WI38 (cell line): ENCODE measurements at regions not wholly inside any gene's neighbourhood (a gene's known extent, or its start where the extent isn't known, plus 50 kb on each side); places are given as distances from the start of the nearest gene placed in this dataset.

Source experiments
- H3K4me3 ChIP-seq: 2 replicates; pipeline ENCODE4 v1.5.1; 2011; ENCODE audit warnings: low read depth, mild to moderate bottlenecking, control low read depth, low read length
- TF ChIP-seq, protein P1 (sequence below): IDR thresholded peaks from 2 replicates; pipeline ENCODE4 v1.5.1; 2012; ENCODE audit warnings: low read depth, mild to moderate bottlenecking, control low read depth, low read length

DNA sequence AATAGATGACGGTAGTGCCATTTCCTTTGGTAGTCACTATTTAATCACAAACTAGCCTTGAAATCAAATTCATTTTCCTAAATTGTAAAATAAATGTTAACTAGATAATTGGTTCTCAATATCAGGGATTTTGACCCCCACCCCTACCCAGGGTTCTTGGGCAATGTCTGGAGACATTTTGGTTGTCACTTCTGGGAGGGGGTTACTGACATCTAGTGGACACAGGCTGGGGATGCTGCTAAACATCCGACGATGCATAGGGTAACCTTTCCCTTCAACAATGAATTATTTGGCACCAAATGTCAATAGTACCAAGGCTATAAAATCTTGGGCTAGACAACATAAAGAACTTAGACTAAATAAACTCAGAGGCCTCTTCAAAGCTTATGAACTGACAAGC lies 285.8 kb upstream of the TRPC5 start:
- TF ChIP-seq, protein P1, sequence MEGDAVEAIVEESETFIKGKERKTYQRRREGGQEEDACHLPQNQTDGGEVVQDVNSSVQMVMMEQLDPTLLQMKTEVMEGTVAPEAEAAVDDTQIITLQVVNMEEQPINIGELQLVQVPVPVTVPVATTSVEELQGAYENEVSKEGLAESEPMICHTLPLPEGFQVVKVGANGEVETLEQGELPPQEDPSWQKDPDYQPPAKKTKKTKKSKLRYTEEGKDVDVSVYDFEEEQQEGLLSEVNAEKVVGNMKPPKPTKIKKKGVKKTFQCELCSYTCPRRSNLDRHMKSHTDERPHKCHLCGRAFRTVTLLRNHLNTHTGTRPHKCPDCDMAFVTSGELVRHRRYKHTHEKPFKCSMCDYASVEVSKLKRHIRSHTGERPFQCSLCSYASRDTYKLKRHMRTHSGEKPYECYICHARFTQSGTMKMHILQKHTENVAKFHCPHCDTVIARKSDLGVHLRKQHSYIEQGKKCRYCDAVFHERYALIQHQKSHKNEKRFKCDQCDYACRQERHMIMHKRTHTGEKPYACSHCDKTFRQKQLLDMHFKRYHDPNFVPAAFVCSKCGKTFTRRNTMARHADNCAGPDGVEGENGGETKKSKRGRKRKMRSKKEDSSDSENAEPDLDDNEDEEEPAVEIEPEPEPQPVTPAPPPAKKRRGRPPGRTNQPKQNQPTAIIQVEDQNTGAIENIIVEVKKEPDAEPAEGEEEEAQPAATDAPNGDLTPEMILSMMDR: peak; percentile 29; the same call in 1 of the 2 replicates
- no peak overlapping the region for H3K4me3 ChIP-seq

GRCh38 chrX:112367065-112367464 lies 284.5 kb upstream of the TRPC5 start:
- TF ChIP-seq, protein P1: no peak

GRCh38 chrX:112359906-112360305 lies 277.3 kb upstream of the TRPC5 start:
- no peak overlapping the region for H3K4me3 ChIP-seq
- TF ChIP-seq, protein P1: no peak

More at GRCh38 chrX:112367065-112367464, 284.5 kb upstream of the TRPC5 start:
- H3K4me3 ChIP-seq: no peak overlapping the region

- TF ChIP-seq, protein P1: no peak
- H3K4me3 ChIP-seq: no peak overlapping the region
Measured at GRCh38 chrX:112355931-112356330, 273.4 kb upstream of the TRPC5 start.

- TF ChIP-seq, protein P1: no peak
- no peak overlapping the region for H3K4me3 ChIP-seq
Measured at GRCh38 chrX:112341598-112341997, 259.0 kb upstream of the TRPC5 start.

GRCh38 chrX:112313201-112313600 lies 230.6 kb upstream of the TRPC5 start:
- TF ChIP-seq, protein P1: no peak
- H3K4me3 ChIP-seq: no peak overlapping the region

DNA sequence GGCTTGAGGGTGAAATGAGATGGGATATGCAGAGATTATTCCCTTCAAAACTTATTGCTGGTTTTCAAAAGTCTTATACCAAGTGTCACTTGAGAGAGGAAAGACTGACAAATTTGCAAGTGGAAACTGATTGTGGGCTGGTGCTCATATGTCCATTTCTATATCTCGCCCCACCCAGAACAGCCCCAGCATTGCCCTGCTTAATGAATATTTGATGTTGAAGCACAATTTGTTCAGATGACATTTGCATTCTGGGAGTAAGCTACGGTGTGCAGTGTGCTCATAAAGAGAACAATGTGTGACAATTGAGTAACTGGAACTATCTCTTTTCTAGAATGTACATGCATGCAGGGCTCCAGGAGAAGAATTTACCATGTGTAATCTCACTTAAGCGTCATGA lies 223.5 kb upstream of the TRPC5 start:
- TF ChIP-seq, protein P1: no peak
- H3K4me3 ChIP-seq: no peak overlapping the region
